Adrenal gland (tissue), 9 donors: ENCODE measurements at regions not wholly inside any gene's neighbourhood (a gene's known extent, or its start where the extent isn't known, plus 50 kb on each side); places are given as distances from the start of the nearest gene placed in this dataset.

ENCODE experiments used
- DNase-seq, 7 donors: peaks; one replicate each; pipeline ENCODE4 v3.0.0-alpha.2; 2019 to 2020
- H3K27ac ChIP-seq, 5 donors: fragments of 200-600 bp; sonication (generic) in 4 of 5; 1 replicate in 3 of 5; 2 replicates in 2 of 5; pipeline versions ENCODE4 v1.5.1 to v1.8.0; 2016 to 2020; ENCODE audit warnings: mild to moderate bottlenecking in 1 of 5
- H3K27me3 ChIP-seq: fragments of 200-600 bp; 2 replicates; pipeline ENCODE4 v1.8.0; 2021
- H3K36me3 ChIP-seq, 2 donors: fragments of 200-600 bp; replicated peaks in 1 of 2; 1 replicate in 1 of 2; 2 replicates in 1 of 2; pipeline versions ENCODE4 v1.5.1 to v1.8.0; 2018 to 2022
- H3K4me1 ChIP-seq, 2 donors: fragments of 200-600 bp; replicated peaks in 1 of 2; 1 replicate in 1 of 2; 2 replicates in 1 of 2; pipeline versions ENCODE4 v1.5.1 to v1.8.0; 2018 to 2021
- H3K4me3 ChIP-seq, 4 donors: fragments of 200-600 bp; sonication (generic) in 3 of 4; one replicate each; pipeline ENCODE4 v1.5.1; 2016 to 2018
- H3K9me3 ChIP-seq, 3 donors: fragments of 200-600 bp; sonication (generic) in 1 of 3; replicated peaks in 1 of 3; 1 replicate in 2 of 3; 2 replicates in 1 of 3; pipeline versions ENCODE4 v1.5.1 to v1.8.0; 2016 to 2021
- CTCF ChIP-seq, 6 experiments: fragments of 450-650 bp in 4 of 6; fragments of 200-600 bp in 2 of 6; sonication (generic) in 1 of 6; IDR thresholded peaks; 1 replicate in 5 of 6; 2 replicates in 1 of 6; pipeline versions ENCODE4 v1.5.1 to v1.8.0; 2016 to 2021; ENCODE audit warnings: antibody characterized with exemption in 6 of 6, mild to moderate bottlenecking in 2 of 6, moderate library complexity in 1 of 6
- POLR2A ChIP-seq, 2 donors: fragments of 450-650 bp; IDR thresholded peaks; one replicate each; pipeline ENCODE4 v1.6.1; 2017; ENCODE audit warnings: antibody characterized with exemption in 2 of 2, mild to moderate bottlenecking in 2 of 2, moderate library complexity in 1 of 2
- WGBS, 4 donors: extraction: QIAGEN DNeasy Blood & Tissue Kit in 2 of 4; methylation state at CpG; one replicate each; pipeline versions ENCODE4 v1.1.5 to v1.1.7; 2013 to 2017; 5-methylcytosine and 5-hydroxymethylcytosine counted together
- intact Hi-C, 2 donors: fragments of 100-400 bp; cut with DNase I; formaldehyde crosslinking; loops; one replicate each; pipeline versions ENCODE4 v1.14.1 to v1.15.0; 2022 to 2023
- donor health status: healthy with polysubstance abuse.
- donor health status: Bipolar disorder and iron deficiency.
- donor health status: DM: yes; HTN: yes; CAD: no.
- donor health status: DM: no; HTN: no; CAD: no.
- donor health status: DM: no; HTN: no; CAD: no.

GRCh38 chr9:30982301-30982700 lies 1402.1 kb upstream of the ACO1 start:
- H3K4me3 ChIP-seq: no peak overlapping the region
- no peak overlapping the region for H3K27ac ChIP-seq
- no peaks in the 10 kb centered on the region for H3K4me1 ChIP-seq
- intact Hi-C loops: no loop called here
- no peaks in the 10 kb centered on the region for H3K9me3 ChIP-seq
- H3K36me3 ChIP-seq: no peaks in the 10 kb centered on the region
- 49 to 67% (median 65%) methylated on average over 3 of the region's 3 CpGs for WGBS, 4 donors
- no peaks in the 10 kb centered on the region for H3K27me3 ChIP-seq
- no peak for TF ChIP-seq CTCF (IDR thresholded peaks at IDR 0.05)
- TF ChIP-seq POLR2A (IDR thresholded peaks at IDR 0.05): no peak
- no peak for DNase-seq

- no peak for TF ChIP-seq CTCF (IDR thresholded peaks at IDR 0.05)
- no peak for TF ChIP-seq POLR2A (IDR thresholded peaks at IDR 0.05)
- H3K9me3 ChIP-seq: no peaks in the 10 kb centered on the region
- H3K36me3 ChIP-seq: no peaks in the 10 kb centered on the region
- no peak overlapping the region for H3K27ac ChIP-seq
- 65 to 70% (median 68%) methylated on average over 5 of the region's 5 CpGs for WGBS, 4 donors
- no peak overlapping the region for H3K4me3 ChIP-seq
- peaks cover 7 to 11% of the 10 kb centered on the region in 2 donors for H3K4me1 ChIP-seq
- DNase-seq: no peak
- H3K27me3 ChIP-seq: no peaks in the 10 kb centered on the region
- intact Hi-C loops: no loop called here
Measured at GRCh38 chr9:30995956-30996738, 1388.3 kb upstream of the ACO1 start.

- no peaks in the 10 kb centered on the region for H3K36me3 ChIP-seq
- H3K4me3 ChIP-seq: no peak overlapping the region
- H3K27me3 ChIP-seq: no peaks in the 10 kb centered on the region
- intact Hi-C loops: no loop called here
- 27 to 40% (median 34%) methylated on average over 1 of the region's 1 CpG for WGBS, 4 donors
- peak overlapping the region in 1 of 5 donors; percentile 13 for H3K27ac ChIP-seq
- TF ChIP-seq CTCF (IDR thresholded peaks at IDR 0.05): no peak
- no peak for TF ChIP-seq POLR2A (IDR thresholded peaks at IDR 0.05)
- no peaks in the 10 kb centered on the region for H3K9me3 ChIP-seq
- H3K4me1 ChIP-seq: peaks cover 7 to 11% of the 10 kb centered on the region in 2 donors
- DNase-seq: no peak
Measured at GRCh38 chr9:30996761-30997160, 1387.7 kb upstream of the ACO1 start.

- H3K4me1 ChIP-seq: peaks cover 7 to 11% of the 10 kb centered on the region in 2 donors
- no peak for DNase-seq
- WGBS, 4 donors: 33 to 63% (median 37%) methylated on average over 2 of the region's 2 CpGs
- no peak overlapping the region for H3K4me3 ChIP-seq
- no peaks in the 10 kb centered on the region for H3K9me3 ChIP-seq
- H3K36me3 ChIP-seq: no peaks in the 10 kb centered on the region
- no peaks in the 10 kb centered on the region for H3K27me3 ChIP-seq
- intact Hi-C loops: no loop called here
- TF ChIP-seq POLR2A (IDR thresholded peaks at IDR 0.05): no peak
- TF ChIP-seq CTCF (IDR thresholded peaks at IDR 0.05): no peak
- peak overlapping the region in 1 of 5 donors; percentile 13 for H3K27ac ChIP-seq
Measured at GRCh38 chr9:30997291-30997690, 1387.2 kb upstream of the ACO1 start.
